SKM-1 treated with dmso at 0.1 percent for 144 hours (cell line): ENCODE measurements at regions not wholly inside any gene's neighbourhood (a gene's known extent, or its start where the extent isn't known, plus 50 kb on each side); places are given as distances from the start of the nearest gene placed in this dataset.

ENCODE experiments used
- DNase-seq: peaks from one replicate; lab custom pipeline; 2025; ENCODE audit not compliant: unreplicated experiment; lab: John Stamatoyannopoulos, UW

DNA sequence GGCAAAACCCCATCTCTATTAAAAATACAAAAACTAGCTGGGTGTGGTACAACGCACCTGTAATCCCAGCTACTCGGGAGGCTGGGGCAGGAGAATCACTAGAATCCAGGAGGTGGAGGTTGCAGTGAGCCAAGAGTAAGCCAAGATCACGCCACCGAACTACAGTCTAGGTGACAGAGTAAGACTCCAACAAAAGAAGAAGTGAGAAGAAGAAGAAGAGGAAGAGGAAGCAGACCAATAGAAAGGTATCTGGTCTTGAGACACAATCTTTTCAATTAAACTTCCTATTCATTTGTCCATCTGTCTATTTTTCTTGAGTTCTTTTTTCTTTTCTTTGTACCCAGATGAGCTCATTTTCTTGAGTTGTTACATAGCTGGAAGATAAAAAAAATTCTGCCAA lies 55.7 kb upstream of the ACADM start:
- peak; percentile 32 for DNase-seq

DNA sequence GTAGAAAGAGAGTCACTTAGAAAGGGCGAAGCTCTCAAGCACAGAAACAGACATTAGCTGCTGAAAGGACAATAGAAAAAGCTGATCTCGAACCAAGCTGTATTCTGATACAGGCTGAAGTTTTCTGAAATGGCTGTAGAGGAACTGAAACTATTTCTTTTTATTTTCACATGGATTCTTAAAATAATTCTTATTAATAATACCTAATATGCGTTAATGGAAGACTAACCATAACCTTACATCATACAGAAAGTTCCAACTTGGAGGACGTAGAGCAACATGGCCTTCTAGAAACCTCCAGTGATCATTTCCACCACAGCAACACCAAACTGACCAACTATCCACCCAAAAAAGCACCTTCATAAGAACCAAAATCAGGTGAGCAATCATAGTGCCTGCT lies 52.8 kb upstream of the ACADM start:
- no peak for DNase-seq

DNA sequence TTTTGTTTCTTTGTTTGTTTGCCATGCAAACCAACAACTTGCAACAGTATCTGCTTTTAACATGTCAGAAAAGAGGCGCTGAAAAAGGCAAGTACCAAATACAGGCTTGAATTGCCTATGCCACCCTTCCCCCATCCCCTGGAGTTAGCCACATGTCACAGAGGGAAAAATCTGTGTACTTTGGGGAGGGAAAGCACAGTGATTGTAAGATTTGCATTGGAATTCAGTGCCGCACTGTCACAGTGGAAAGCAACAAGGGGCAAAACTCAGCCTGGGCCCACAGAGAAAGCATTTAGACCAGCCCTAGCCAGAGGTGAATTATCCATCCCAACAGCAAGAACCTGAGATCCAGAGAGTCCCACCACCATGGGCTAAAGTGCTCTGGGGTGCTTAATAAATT lies 52.4 kb upstream of the ACADM start:
- DNase-seq, result no peak

DNA sequence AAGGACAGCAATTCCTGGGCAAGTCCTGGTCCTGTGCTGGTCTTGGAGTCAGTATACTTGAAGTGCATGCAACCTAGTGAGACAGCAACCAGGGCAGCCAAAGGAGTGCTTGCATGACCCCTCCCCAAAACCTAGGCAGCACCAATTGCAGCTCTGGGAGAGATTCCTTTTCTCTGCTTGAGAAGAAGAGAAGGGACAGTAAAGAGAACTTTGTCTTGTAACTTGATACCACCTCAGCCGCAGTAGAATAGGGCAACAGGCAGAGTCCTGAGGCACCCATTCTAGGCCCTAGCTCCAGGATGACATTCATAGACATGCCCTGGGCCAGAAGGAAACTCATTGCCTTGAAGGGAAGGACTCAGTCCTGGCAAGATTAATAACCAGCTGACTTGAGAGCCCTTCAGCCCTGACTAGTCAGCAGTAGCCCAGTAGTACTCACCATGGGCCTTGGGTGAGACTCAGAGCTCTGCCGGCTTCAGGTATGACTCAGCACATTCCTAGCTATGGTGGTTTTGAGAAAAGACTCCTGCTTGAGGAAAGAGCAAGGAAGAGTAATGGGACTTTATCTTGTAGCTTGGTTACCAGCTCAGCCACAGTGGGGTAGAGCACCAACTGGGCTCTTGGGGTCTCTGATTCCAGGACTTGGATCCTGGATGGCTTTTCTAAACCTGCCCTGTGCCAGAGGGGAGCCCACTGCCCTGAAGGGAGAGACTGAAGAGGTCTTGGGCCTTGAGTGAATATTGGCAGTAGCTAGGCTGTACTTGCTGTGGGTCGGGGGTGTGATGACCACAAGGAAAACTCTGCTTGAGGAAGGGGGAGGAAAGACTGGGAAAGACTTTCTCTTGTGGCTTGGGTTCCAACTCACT lies 51.7 kb upstream of the ACADM start:
- DNase-seq, result no peak

DNA sequence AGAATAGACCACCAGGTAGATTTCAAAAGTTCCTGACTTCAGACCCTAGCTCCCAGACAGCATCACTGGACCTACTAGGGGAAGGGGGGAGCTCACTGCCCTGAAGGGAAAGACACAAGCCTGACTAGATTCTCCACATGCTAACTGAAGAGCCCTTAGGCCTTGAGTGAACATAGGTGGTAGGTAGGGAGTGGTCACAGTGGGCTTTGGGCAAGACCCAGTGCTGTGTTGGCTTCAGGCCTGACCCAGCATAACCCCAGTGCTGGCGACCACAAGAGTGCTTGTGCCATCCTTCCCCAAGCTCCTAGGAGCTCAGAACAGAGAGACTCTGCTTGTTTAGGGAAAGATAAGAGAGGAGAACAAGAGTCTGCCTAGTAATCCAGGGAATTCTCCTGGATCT lies 51.1 kb upstream of the ACADM start:
- no peak for DNase-seq

DNA sequence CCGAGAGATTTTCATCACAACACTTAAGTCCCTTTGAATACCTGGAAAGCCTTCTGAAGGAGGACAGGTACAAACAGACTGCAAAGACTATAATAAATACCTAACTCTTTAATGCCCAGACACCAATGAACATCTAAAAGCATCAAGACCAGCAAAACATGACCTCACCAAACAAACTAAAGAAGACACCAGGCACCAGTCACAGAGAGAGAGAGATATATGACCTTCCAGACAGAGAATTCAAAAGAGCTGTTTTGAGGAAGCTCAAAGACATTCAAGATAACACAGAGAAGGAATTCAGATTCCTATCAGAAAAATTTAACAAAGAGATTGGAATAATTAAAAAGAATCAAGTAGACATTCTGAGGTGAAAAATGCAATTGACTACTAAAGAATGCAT lies 50.6 kb upstream of the ACADM start:
- DNase-seq, result no peak
